Hepatocyte (in vitro differentiated cells): ENCODE measurements at regions not wholly inside any gene's neighbourhood (a gene's known extent, or its start where the extent isn't known, plus 50 kb on each side); places are given as distances from the start of the nearest gene placed in this dataset.
"Not testable (repeated sequence)": the region's sequence is repeated elsewhere in the genome, so short reads cannot be mapped to it uniquely, and the experiment has no call there.

Source experiments
- DNase-seq: peaks from one replicate; pipeline ENCODE4 v3.0.0-alpha.2; 2016; ENCODE audit warnings: low spot score
- H2AFZ ChIP-seq: fragments of 200-600 bp; sonication (generic); 2 replicates; pipeline ENCODE4 v1.6.0; 2016; ENCODE audit warnings: antibody characterized with exemption, mild to moderate bottlenecking
- H3K27ac ChIP-seq: fragments of 200-600 bp; sonication (generic); 2 replicates; pipeline ENCODE4 v1.5.1; 2016; ENCODE audit warnings: mild to moderate bottlenecking
- H3K27me3 ChIP-seq: fragments of 200-600 bp; sonication (generic); 2 replicates; pipeline ENCODE4 v1.6.1; 2016
- H3K36me3 ChIP-seq: fragments of 200-600 bp; sonication (generic); replicated peaks from 2 replicates; pipeline ENCODE4 v1.5.1; 2016; ENCODE audit warnings: low read depth; ENCODE audit not compliant: insufficient read depth
- H3K4me1 ChIP-seq: fragments of 200-600 bp; sonication (generic); 2 replicates; pipeline ENCODE4 v1.5.1; 2016; ENCODE audit warnings: mild to moderate bottlenecking, moderate library complexity; ENCODE audit not compliant: insufficient read depth
- H3K4me2 ChIP-seq: fragments of 200-600 bp; sonication (generic); 2 replicates; pipeline ENCODE4 v1.6.0; 2016
- H3K4me3 ChIP-seq: fragments of 200-600 bp; sonication (generic); 2 replicates; pipeline ENCODE4 v1.5.1; 2016; ENCODE audit warnings: mild to moderate bottlenecking
- H3K79me2 ChIP-seq: fragments of 200-600 bp; sonication (generic); 2 replicates; pipeline ENCODE4 v1.6.0; 2017; ENCODE audit warnings: mild to moderate bottlenecking
- H3K9me2 ChIP-seq: fragments of 200-600 bp; sonication (generic); replicated peaks from 2 replicates; pipeline ENCODE4 v1.6.0; 2017; ENCODE audit warnings: mild to moderate bottlenecking; ENCODE audit not compliant: insufficient read depth
- H3K9me3 ChIP-seq: fragments of 200-600 bp; sonication (generic); 2 replicates; pipeline ENCODE4 v1.5.1; 2016; ENCODE audit warnings: low read depth, mild to moderate bottlenecking
- H4K20me1 ChIP-seq: fragments of 200-600 bp; sonication (generic); 2 replicates; pipeline ENCODE4 v1.6.0; 2016; ENCODE audit warnings: mild to moderate bottlenecking; ENCODE audit not compliant: insufficient read depth, poor library complexity, severe bottlenecking
- EZH2 ChIP-seq: fragments of 200-600 bp; sonication (generic); IDR thresholded peaks from 2 replicates; pipeline ENCODE4 v1.6.1; 2016; ENCODE audit warnings: antibody characterized with exemption, mild to moderate bottlenecking, borderline replicate concordance
- EZH2phosphoT487 ChIP-seq: fragments of 200-600 bp; sonication (generic); IDR thresholded peaks from one replicate; pipeline ENCODE4 v1.6.1; 2018; ENCODE audit warnings: antibody characterized with exemption, mild to moderate bottlenecking, low read depth, moderate library complexity; ENCODE audit not compliant: unreplicated experiment, severe bottlenecking
- WGBS: methylation state at CpG from one replicate; pipeline ENCODE4 v1.1.6; 2016; ENCODE audit warnings: low lambda C conversion rate; ENCODE audit errors: missing lambda C conversion rate; 5-methylcytosine and 5-hydroxymethylcytosine counted together
- TF ChIP-seq, protein P1 (sequence below): fragments of 200-600 bp; sonication (generic); IDR thresholded peaks from 2 replicates; pipeline ENCODE4 v1.5.1; 2016; ENCODE audit warnings: antibody characterized with exemption, mild to moderate bottlenecking; ENCODE audit not compliant: poor library complexity

GRCh38 chr5:103389357-103389756 is 130.8 kb downstream of the MACIR start:
- no peak overlapping the region for H3K27ac ChIP-seq
- H2AFZ ChIP-seq: no peak overlapping the region
- H4K20me1 ChIP-seq: no peaks in the 10 kb centered on the region
- no peak for DNase-seq
- H3K4me2 ChIP-seq: no peak overlapping the region
- H3K27me3 ChIP-seq: no peaks in the 10 kb centered on the region
- no peak for TF ChIP-seq EZH2phosphoT487
- TF ChIP-seq, protein P1, sequence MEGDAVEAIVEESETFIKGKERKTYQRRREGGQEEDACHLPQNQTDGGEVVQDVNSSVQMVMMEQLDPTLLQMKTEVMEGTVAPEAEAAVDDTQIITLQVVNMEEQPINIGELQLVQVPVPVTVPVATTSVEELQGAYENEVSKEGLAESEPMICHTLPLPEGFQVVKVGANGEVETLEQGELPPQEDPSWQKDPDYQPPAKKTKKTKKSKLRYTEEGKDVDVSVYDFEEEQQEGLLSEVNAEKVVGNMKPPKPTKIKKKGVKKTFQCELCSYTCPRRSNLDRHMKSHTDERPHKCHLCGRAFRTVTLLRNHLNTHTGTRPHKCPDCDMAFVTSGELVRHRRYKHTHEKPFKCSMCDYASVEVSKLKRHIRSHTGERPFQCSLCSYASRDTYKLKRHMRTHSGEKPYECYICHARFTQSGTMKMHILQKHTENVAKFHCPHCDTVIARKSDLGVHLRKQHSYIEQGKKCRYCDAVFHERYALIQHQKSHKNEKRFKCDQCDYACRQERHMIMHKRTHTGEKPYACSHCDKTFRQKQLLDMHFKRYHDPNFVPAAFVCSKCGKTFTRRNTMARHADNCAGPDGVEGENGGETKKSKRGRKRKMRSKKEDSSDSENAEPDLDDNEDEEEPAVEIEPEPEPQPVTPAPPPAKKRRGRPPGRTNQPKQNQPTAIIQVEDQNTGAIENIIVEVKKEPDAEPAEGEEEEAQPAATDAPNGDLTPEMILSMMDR: no peak
- TF ChIP-seq EZH2: no peak
- H3K4me3 ChIP-seq: no peak overlapping the region
- no peaks in the 10 kb centered on the region for H3K79me2 ChIP-seq
- no peaks in the 10 kb centered on the region for H3K9me3 ChIP-seq
- no peaks in the 10 kb centered on the region for H3K4me1 ChIP-seq
- 82% methylated on average over 2 of the region's 2 CpGs for WGBS
- H3K36me3 ChIP-seq: no peaks in the 10 kb centered on the region
- no peaks in the 10 kb centered on the region for H3K9me2 ChIP-seq

- Histone ChIP-seq H3K36me3 (no peaks in the 10 kb centered on the region), H3K27ac (no peak overlapping the region), H3K79me2 (no peaks in the 10 kb centered on the region), H3K27me3 (no peaks in the 10 kb centered on the region), H4K20me1 (no peaks in the 10 kb centered on the region), H3K4me3 (no peak overlapping the region), H3K9me2 (no peaks in the 10 kb centered on the region), H3K4me1 (no peaks in the 10 kb centered on the region), H2AFZ (no peak overlapping the region), H3K9me3 (no peaks in the 10 kb centered on the region), H3K4me2 (no peak overlapping the region)
- TF ChIP-seq EZH2 (no peak), EZH2phosphoT487 (no peak)
- TF ChIP-seq, protein P1: no peak
- DNase-seq: no peak
Measured at GRCh38 chr5:103385722-103386121, 127.2 kb downstream of the MACIR start.

DNA sequence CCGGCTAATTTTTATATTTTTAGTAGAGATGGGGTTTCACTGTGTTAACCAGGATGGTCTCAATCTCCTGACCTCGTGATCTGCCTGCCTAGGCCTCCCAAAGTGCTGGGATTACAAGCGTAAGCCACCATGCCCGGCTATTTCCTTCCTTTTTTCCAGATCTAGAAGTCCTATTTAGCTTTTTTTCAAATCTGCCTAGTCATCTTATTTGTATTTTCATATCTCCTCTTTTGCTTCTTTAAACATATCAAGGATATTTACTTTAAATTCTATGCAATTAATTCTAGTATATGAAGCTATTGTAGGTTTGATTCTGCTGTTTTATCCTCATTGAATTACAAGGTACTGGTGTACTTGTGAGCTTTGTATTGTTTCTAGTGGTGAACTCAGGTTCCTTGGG is 119.1 kb downstream of the MACIR start:
- not testable (repeated sequence) for H3K36me3 ChIP-seq, H3K9me3 ChIP-seq, H4K20me1 ChIP-seq, H3K4me3 ChIP-seq, H3K4me2 ChIP-seq, H3K27me3 ChIP-seq, H3K79me2 ChIP-seq, DNase-seq, H3K9me2 ChIP-seq, H3K27ac ChIP-seq, H2AFZ ChIP-seq
- peaks cover 30% of the 10 kb centered on the region for H3K4me1 ChIP-seq
- 93% methylated on average over 4 of the region's 4 CpGs for WGBS

- Histone ChIP-seq H3K9me2 (no peaks in the 10 kb centered on the region), H3K79me2 (no peaks in the 10 kb centered on the region), H2AFZ (no peak overlapping the region), H3K36me3 (no peaks in the 10 kb centered on the region), H4K20me1 (no peaks in the 10 kb centered on the region), H3K4me3 (no peak overlapping the region), H3K27ac (peak overlapping the region; percentile 76), H3K4me2 (peak overlapping the region; percentile 24), H3K9me3 (no peaks in the 10 kb centered on the region), H3K27me3 (no peaks in the 10 kb centered on the region), H3K4me1 (peaks cover 39% of the 10 kb centered on the region)
- peak; percentile 23 for DNase-seq
- WGBS: 65% methylated on average over 3 of the region's 3 CpGs
- TF ChIP-seq EZH2phosphoT487 (no peak), EZH2 (no peak)
- TF ChIP-seq, protein P1: no peak
Measured at GRCh38 chr5:103375863-103376591, 117.5 kb downstream of the MACIR start.
